ENCODE measurements at regions not wholly inside any gene's neighbourhood (a gene's known extent, or its start where the extent isn't known, plus 50 kb on each side); places are given as distances from the start of the nearest gene placed in this dataset.
"Not testable (repeated sequence)": the region's sequence is repeated elsewhere in the genome, so short reads cannot be mapped to it uniquely, and the experiment has no call there.

GRCh38 chr16:58824201-58824600, 90.1 kb upstream of the GOT2 start:
- no peak for DNase-seq (ENCODE audit: low spot score)

GRCh38 chr16:58821886-58822285, 87.8 kb upstream of the GOT2 start:
- DNase-seq (ENCODE audit: low spot score) = no peak

- DNase-seq (ENCODE audit: low spot score) = no peak
Measured at GRCh38 chr16:58820411-58820810, 86.3 kb upstream of the GOT2 start.

- DNase-seq (ENCODE audit: low spot score) = no peak
Measured at GRCh38 chr16:58815181-58815888, 81.2 kb upstream of the GOT2 start.

GRCh38 chr16:58814348-58814801, 80.3 kb upstream of the GOT2 start:
- peak; percentile 30 for DNase-seq (ENCODE audit: low spot score)

- no peak for DNase-seq (ENCODE audit: low spot score)
Measured at GRCh38 chr16:58809213-58809612, 75.1 kb upstream of the GOT2 start.

- no peak for DNase-seq (ENCODE audit: low spot score)
Measured at GRCh38 chr16:58807276-58807675, 73.2 kb upstream of the GOT2 start.

GRCh38 chr16:58801838-58802237, 67.7 kb upstream of the GOT2 start:
- no peak for DNase-seq (ENCODE audit: low spot score)

- DNase-seq (ENCODE audit: low spot score) = no peak
Measured at GRCh38 chr16:58797137-58797801, 63.2 kb upstream of the GOT2 start.

- no peak for DNase-seq (ENCODE audit: low spot score)
Measured at GRCh38 chr16:58793366-58793765, 59.2 kb upstream of the GOT2 start.

- DNase-seq (ENCODE audit: low spot score) = no peak
Measured at GRCh38 chr16:58792188-58792587, 58.1 kb upstream of the GOT2 start.

- DNase-seq (ENCODE audit: low spot score) = not testable (repeated sequence)
Measured at GRCh38 chr16:58790816-58791557, 56.9 kb upstream of the GOT2 start.

- no peak for DNase-seq (ENCODE audit: low spot score)
Measured at GRCh38 chr16:58789351-58789750, 55.2 kb upstream of the GOT2 start.
